GM23338 (cell line): ENCODE measurements at regions not wholly inside any gene's neighbourhood (a gene's known extent, or its start where the extent isn't known, plus 50 kb on each side); places are given as distances from the start of the nearest gene placed in this dataset.

Source experiments
- ATAC-seq: fragments of 200-7000 bp; cut with Tn5 transposase; 3 replicates; pipeline ENCODE4 v1.9.1; 2020
- DNase-seq: peaks from one replicate; pipeline ENCODE4 v3.0.0-alpha.2; 2015; ENCODE audit warnings: low spot score
- H2AFZ ChIP-seq: fragments of 200-600 bp; sonication (generic); 2 replicates; pipeline ENCODE4 v1.8.0; 2016; ENCODE audit warnings: antibody characterized with exemption, mild to moderate bottlenecking, moderate library complexity
- H3F3A ChIP-seq: fragments of 200-600 bp; sonication (generic); replicated peaks from 2 replicates; pipeline ENCODE4 v1.8.0; 2017; ENCODE audit warnings: antibody characterized with exemption, mixed run types, low read depth
- H3K27ac ChIP-seq: fragments of 200-600 bp; sonication (generic); 2 replicates; pipeline ENCODE4 v1.6.1; 2016; ENCODE audit warnings: low read depth
- H3K27me3 ChIP-seq: fragments of 200-600 bp; sonication (generic); 2 replicates; pipeline ENCODE4 v1.8.0; 2016; ENCODE audit warnings: mild to moderate bottlenecking, mixed run types, moderate library complexity; ENCODE audit not compliant: insufficient read depth
- H3K36me3 ChIP-seq: fragments of 200-600 bp; sonication (generic); 2 replicates; pipeline ENCODE4 v1.8.0; 2016; ENCODE audit warnings: mild to moderate bottlenecking; ENCODE audit not compliant: insufficient read depth
- H3K4me1 ChIP-seq: fragments of 200-600 bp; sonication (generic); 2 replicates; pipeline ENCODE4 v1.8.0; 2016; ENCODE audit warnings: mild to moderate bottlenecking, moderate library complexity; ENCODE audit not compliant: insufficient read depth
- H3K4me2 ChIP-seq: fragments of 200-600 bp; sonication (generic); 2 replicates; pipeline ENCODE4 v1.7.1; 2017; ENCODE audit warnings: mixed run types
- H3K4me3 ChIP-seq: fragments of 200-600 bp; sonication (generic); 2 replicates; pipeline ENCODE4 v1.6.1; 2016; ENCODE audit warnings: mixed run types
- H3K79me2 ChIP-seq: fragments of 200-600 bp; sonication (generic); replicated peaks from 2 replicates; pipeline ENCODE4 v1.8.0; 2017; ENCODE audit warnings: mild to moderate bottlenecking; ENCODE audit not compliant: insufficient read depth
- H3K9me2 ChIP-seq: fragments of 200-600 bp; sonication (generic); 2 replicates; pipeline ENCODE4 v1.8.0; 2017; ENCODE audit not compliant: insufficient read depth
- H4K20me1 ChIP-seq: fragments of 200-600 bp; sonication (generic); replicated peaks from 2 replicates; pipeline ENCODE4 v1.8.0; 2017; ENCODE audit warnings: mild to moderate bottlenecking; ENCODE audit not compliant: insufficient read depth
- H3K27ac Mint-ChIP-seq: 2 replicates; pipeline ENCODE4 v1.8.0; 2020; ENCODE audit warnings: inconsistent platforms, mild to moderate bottlenecking, moderate library complexity, mixed read lengths
- H3K27me3 Mint-ChIP-seq: 3 replicates; pipeline ENCODE4 v1.8.0; 2022; ENCODE audit warnings: low read depth, mild to moderate bottlenecking, moderate library complexity, mixed read lengths, inconsistent platforms; ENCODE audit not compliant: insufficient read depth, poor library complexity
- H3K36me3 Mint-ChIP-seq: 3 replicates; pipeline ENCODE4 v1.8.0; 2021; ENCODE audit warnings: low read depth, mild to moderate bottlenecking, inconsistent platforms, moderate library complexity, mixed read lengths
- H3K4me1 Mint-ChIP-seq: 3 replicates; pipeline ENCODE4 v1.8.0; 2020; ENCODE audit warnings: mild to moderate bottlenecking, inconsistent platforms, mixed read lengths
- H3K4me3 Mint-ChIP-seq: 3 replicates; pipeline ENCODE4 v1.8.0; 2021; ENCODE audit warnings: moderate library complexity, mild to moderate bottlenecking, inconsistent platforms, mixed read lengths
- H3K9me3 Mint-ChIP-seq: 3 replicates; pipeline ENCODE4 v1.8.0; 2020; ENCODE audit warnings: moderate library complexity, mild to moderate bottlenecking, inconsistent platforms, mixed read lengths
- CREB1 ChIP-seq: fragments of 250-450 bp; sonication (Bioruptor Pico); IDR thresholded peaks from 2 replicates; pipeline ENCODE4 v1.5.0; 2020; ENCODE audit warnings: low read depth, mild to moderate bottlenecking, moderate library complexity
- EZH2 ChIP-seq: fragments of 200-600 bp; sonication (generic); IDR thresholded peaks from one replicate; pipeline ENCODE4 v1.8.0; 2017; ENCODE audit warnings: antibody characterized with exemption, mild to moderate bottlenecking, low read depth; ENCODE audit not compliant: unreplicated experiment
- EZH2phosphoT487 ChIP-seq: fragments of 200-600 bp; sonication (generic); IDR thresholded peaks from one replicate; pipeline ENCODE4 v1.8.1; 2018; ENCODE audit warnings: antibody characterized with exemption; ENCODE audit not compliant: unreplicated experiment
- JUNB ChIP-seq: IDR thresholded peaks from one replicate; pipeline ENCODE4 v1.6.1; 2016; ENCODE audit warnings: antibody characterized with exemption; ENCODE audit not compliant: unreplicated experiment
- NANOG ChIP-seq: IDR thresholded peaks from 2 replicates; pipeline ENCODE4 v1.6.1; 2016; ENCODE audit warnings: antibody characterized with exemption, borderline replicate concordance
- POLR2AphosphoS5 ChIP-seq: IDR thresholded peaks from 2 replicates; pipeline ENCODE4 v1.6.1; 2016; ENCODE audit warnings: antibody characterized with exemption, low read depth
- STAT1 ChIP-seq: IDR thresholded peaks from one replicate; pipeline ENCODE4 v1.6.1; 2016; ENCODE audit warnings: antibody characterized with exemption; ENCODE audit not compliant: unreplicated experiment
- ZNF114 ChIP-seq: fragments of 250-450 bp; sonication (Bioruptor Pico); IDR thresholded peaks from 2 replicates; pipeline ENCODE4 v1.5.0; 2020; ENCODE audit warnings: mild to moderate bottlenecking, moderate library complexity
- ZNF331 ChIP-seq: fragments of 250-450 bp; sonication (Bioruptor Pico); IDR thresholded peaks from 2 replicates; pipeline ENCODE4 v1.5.0; 2020; ENCODE audit warnings: low read depth, mild to moderate bottlenecking, moderate library complexity
- ZNF462 ChIP-seq: fragments of 250-450 bp; sonication (Bioruptor Pico); IDR thresholded peaks from 2 replicates; pipeline ENCODE4 v1.5.0; 2020; ENCODE audit warnings: mild to moderate bottlenecking, moderate library complexity
- TF ChIP-seq, protein P1 (sequence below): IDR thresholded peaks from one replicate; pipeline ENCODE4 v1.6.1; 2018; ENCODE audit warnings: antibody characterized with exemption; ENCODE audit not compliant: unreplicated experiment
- TF ChIP-seq, protein P2 (sequence below), 2 experiments: fragments of 200-600 bp in 1 of 2; sonication (generic) in 1 of 2; conservative IDR thresholded peaks; 2 replicates each; pipeline versions ENCODE4 v1.5.1 to v1.6.1; 2016 to 2017; ENCODE audit warnings: antibody characterized with exemption in 2 of 2, low read depth in 2 of 2, mild to moderate bottlenecking in 2 of 2, moderate library complexity in 1 of 2
- TF ChIP-seq, protein P3 (sequence below): IDR thresholded peaks from 2 replicates; pipeline ENCODE4 v1.6.1; 2016; ENCODE audit warnings: antibody characterized with exemption

DNA sequence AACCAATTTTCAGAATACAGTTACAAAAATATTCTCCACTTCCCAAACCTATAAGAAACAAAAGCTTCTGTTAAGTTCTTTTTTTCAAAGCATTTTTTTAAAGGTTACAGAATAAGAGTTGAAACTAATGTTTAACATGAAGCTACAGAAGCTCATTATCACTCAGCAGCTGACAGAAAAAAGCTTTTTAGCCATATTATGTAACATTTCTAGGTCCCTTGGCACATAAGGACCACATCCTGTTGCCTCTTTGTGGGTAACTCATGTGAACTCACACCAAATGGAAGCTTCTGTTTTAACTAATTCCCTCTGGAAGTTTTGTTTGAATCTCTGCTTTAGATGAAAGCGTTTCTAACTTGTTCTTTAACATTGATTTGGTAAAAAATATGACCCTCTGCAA, 242.5 kb upstream of the TMPRSS15 start:
- DNase-seq (no peak), ATAC-seq (no peak)
- H3K9me3 Mint-ChIP-seq: no peaks in the 10 kb centered on the region
- no peak overlapping the region for H3K27ac ChIP-seq
- TF ChIP-seq CREB1 (CRISPR knock-in tag) (no peak), NANOG (no peak), ZNF462 (no peak), EZH2 (no peak), ZNF331 (CRISPR knock-in tag) (no peak), ZNF114 (no peak), STAT1 (no peak), JUNB (no peak), EZH2phosphoT487 (no peak), POLR2AphosphoS5 (no peak)
- TF ChIP-seq, protein P1, sequence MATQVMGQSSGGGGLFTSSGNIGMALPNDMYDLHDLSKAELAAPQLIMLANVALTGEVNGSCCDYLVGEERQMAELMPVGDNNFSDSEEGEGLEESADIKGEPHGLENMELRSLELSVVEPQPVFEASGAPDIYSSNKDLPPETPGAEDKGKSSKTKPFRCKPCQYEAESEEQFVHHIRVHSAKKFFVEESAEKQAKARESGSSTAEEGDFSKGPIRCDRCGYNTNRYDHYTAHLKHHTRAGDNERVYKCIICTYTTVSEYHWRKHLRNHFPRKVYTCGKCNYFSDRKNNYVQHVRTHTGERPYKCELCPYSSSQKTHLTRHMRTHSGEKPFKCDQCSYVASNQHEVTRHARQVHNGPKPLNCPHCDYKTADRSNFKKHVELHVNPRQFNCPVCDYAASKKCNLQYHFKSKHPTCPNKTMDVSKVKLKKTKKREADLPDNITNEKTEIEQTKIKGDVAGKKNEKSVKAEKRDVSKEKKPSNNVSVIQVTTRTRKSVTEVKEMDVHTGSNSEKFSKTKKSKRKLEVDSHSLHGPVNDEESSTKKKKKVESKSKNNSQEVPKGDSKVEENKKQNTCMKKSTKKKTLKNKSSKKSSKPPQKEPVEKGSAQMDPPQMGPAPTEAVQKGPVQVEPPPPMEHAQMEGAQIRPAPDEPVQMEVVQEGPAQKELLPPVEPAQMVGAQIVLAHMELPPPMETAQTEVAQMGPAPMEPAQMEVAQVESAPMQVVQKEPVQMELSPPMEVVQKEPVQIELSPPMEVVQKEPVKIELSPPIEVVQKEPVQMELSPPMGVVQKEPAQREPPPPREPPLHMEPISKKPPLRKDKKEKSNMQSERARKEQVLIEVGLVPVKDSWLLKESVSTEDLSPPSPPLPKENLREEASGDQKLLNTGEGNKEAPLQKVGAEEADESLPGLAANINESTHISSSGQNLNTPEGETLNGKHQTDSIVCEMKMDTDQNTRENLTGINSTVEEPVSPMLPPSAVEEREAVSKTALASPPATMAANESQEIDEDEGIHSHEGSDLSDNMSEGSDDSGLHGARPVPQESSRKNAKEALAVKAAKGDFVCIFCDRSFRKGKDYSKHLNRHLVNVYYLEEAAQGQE: no peak
- TF ChIP-seq, protein P2, sequence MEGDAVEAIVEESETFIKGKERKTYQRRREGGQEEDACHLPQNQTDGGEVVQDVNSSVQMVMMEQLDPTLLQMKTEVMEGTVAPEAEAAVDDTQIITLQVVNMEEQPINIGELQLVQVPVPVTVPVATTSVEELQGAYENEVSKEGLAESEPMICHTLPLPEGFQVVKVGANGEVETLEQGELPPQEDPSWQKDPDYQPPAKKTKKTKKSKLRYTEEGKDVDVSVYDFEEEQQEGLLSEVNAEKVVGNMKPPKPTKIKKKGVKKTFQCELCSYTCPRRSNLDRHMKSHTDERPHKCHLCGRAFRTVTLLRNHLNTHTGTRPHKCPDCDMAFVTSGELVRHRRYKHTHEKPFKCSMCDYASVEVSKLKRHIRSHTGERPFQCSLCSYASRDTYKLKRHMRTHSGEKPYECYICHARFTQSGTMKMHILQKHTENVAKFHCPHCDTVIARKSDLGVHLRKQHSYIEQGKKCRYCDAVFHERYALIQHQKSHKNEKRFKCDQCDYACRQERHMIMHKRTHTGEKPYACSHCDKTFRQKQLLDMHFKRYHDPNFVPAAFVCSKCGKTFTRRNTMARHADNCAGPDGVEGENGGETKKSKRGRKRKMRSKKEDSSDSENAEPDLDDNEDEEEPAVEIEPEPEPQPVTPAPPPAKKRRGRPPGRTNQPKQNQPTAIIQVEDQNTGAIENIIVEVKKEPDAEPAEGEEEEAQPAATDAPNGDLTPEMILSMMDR (conservative IDR thresholded peaks at IDR 0.05; ENCODE audit: low read depth in 2 of 2): no peak
- TF ChIP-seq, protein P3, sequence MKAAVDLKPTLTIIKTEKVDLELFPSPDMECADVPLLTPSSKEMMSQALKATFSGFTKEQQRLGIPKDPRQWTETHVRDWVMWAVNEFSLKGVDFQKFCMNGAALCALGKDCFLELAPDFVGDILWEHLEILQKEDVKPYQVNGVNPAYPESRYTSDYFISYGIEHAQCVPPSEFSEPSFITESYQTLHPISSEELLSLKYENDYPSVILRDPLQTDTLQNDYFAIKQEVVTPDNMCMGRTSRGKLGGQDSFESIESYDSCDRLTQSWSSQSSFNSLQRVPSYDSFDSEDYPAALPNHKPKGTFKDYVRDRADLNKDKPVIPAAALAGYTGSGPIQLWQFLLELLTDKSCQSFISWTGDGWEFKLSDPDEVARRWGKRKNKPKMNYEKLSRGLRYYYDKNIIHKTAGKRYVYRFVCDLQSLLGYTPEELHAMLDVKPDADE: no peak
- no peaks in the 10 kb centered on the region for H3K27me3 Mint-ChIP-seq
- no peak overlapping the region for H3K27ac Mint-ChIP-seq
- no peaks in the 10 kb centered on the region for H3K4me1 ChIP-seq
- H3K4me1 Mint-ChIP-seq: no peaks in the 10 kb centered on the region; the same call in 2 of the 3 replicates
- H2AFZ ChIP-seq: no peak overlapping the region
- no peak overlapping the region for H3K4me3 Mint-ChIP-seq
- H3K36me3 ChIP-seq: no peaks in the 10 kb centered on the region
- no peak overlapping the region for H3K4me2 ChIP-seq
- no peaks in the 10 kb centered on the region for H3K27me3 ChIP-seq
- H4K20me1 ChIP-seq: no peaks in the 10 kb centered on the region
- no peaks in the 10 kb centered on the region for H3K9me2 ChIP-seq
- H3K4me3 ChIP-seq: no peak overlapping the region
- H3F3A ChIP-seq: no peaks in the 10 kb centered on the region
- no peaks in the 10 kb centered on the region for H3K36me3 Mint-ChIP-seq
- H3K79me2 ChIP-seq: no peaks in the 10 kb centered on the region
